Erythroblast (primary cell): ENCODE measurements at regions not wholly inside any gene's neighbourhood (a gene's known extent, or its start where the extent isn't known, plus 50 kb on each side); places are given as distances from the start of the nearest gene placed in this dataset.

Experiments
- GATA1 ChIP-seq: IDR thresholded peaks from 2 replicates; pipeline ENCODE4 v1.6.1; 2011; ENCODE audit warnings: low read depth, mild to moderate bottlenecking, control low read depth, low read length, moderate library complexity
- POLR2A ChIP-seq: IDR thresholded peaks from 2 replicates; pipeline ENCODE4 v1.6.1; 2011; ENCODE audit warnings: mild to moderate bottlenecking, low read length

DNA sequence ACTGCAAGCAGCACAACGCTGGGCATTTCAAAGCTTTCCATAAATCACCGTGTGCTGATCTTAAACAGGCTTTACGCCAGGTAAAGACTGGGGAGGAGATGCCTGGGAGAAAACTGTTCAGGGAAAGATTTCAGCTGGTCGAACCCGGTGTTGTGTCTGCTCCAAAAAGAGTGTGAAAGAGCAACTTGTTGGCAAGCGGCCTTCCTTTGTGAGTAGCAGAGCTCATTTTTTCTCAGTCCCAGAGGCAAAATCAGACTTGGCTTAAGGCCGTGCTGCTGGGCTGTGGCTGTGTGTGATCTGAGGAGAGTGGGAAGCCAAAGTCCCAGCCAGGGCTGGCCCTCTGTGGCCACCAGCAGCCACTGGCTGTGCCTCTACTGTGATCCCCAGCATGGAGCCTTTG, 75.7 kb upstream of the E2F8 start:
- no peak for TF ChIP-seq POLR2A
- TF ChIP-seq GATA1, result no peak
